ENCODE measurements at regions not wholly inside any gene's neighbourhood (a gene's known extent, or its start where the extent isn't known, plus 50 kb on each side); places are given as distances from the start of the nearest gene placed in this dataset.

DNA sequence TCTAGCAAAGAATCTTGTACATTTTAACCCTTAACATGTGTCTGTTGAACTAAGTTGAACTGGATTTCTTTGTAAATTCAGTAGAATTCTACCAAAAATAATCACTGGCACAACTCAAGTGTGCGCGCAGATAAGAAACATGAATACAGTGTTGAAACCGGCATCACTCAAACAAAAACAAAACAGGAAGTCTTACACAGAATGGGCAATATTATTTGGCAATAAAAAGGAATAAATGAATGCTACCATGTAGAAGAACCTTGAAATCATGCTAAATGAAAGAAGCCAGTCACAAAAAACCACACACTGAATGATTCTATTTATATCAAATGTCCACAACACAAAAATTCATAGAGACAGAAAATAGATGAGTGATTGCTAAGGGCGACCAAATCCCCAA lies 102.9 kb upstream of the ZFHX3 start:
- in situ Hi-C loops (cut with MboI; ENCODE audit: low sequenced_read_pairs), result no loop called here

- in situ Hi-C loops (cut with MboI; ENCODE audit: low sequenced_read_pairs), result no loop called here
These were observed 101.4 kb upstream of the ZFHX3 start for GRCh38 chr16:73149334-73149733.

DNA sequence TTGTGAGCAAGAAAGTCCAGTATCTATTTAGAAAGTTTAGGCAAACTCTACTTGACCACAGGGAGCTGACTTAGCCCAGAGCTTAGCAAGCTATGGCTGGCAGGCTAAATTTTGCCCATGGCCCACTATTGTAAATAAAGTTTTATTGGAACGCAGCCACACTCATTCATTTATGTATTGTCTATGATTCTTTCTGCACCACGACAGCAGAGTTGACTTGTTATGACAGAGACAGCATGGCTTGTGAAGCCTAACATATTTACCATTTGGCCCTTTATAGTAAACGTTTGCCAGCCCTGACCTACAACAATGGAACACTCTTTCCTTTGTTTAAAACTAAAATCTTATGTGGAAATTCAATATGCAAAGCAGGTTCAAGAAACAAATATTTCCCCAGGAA lies 100.0 kb upstream of the ZFHX3 start:
- in situ Hi-C loops (cut with MboI; ENCODE audit: low sequenced_read_pairs), result no loop called here

GRCh38 chr16:73145166-73145880 lies 97.4 kb upstream of the ZFHX3 start:
- in situ Hi-C loops (cut with MboI; ENCODE audit: low sequenced_read_pairs), result no loop called here

GRCh38 chr16:73143576-73144422 lies 95.9 kb upstream of the ZFHX3 start:
- in situ Hi-C loops (cut with MboI; ENCODE audit: low sequenced_read_pairs), result no loop called here

DNA sequence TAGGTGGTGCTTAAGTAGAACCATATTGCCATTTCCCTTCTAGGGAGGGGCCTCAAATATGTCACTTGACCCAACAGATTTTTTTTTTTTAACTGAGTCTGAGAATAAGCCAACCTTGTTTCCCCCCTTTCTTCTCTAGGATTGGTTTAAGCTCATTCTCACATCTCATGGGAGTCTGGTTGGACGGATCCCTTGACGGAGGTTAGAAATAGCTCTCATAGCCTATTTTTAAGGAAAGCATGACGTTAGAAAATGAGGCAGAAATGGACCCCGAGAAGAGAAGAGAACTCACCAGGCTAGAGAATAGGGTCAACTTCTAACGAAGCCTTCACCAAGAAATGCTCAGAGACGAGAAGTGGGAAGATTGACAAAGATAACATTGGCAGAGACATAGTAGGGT lies 95.1 kb upstream of the ZFHX3 start:
- in situ Hi-C loops (cut with MboI; ENCODE audit: low sequenced_read_pairs), result no loop called here

- in situ Hi-C loops (cut with MboI; ENCODE audit: low sequenced_read_pairs), result no loop called here
These were observed 94.3 kb upstream of the ZFHX3 start for GRCh38 chr16:73142053-73142854.

- in situ Hi-C loops (cut with MboI; ENCODE audit: low sequenced_read_pairs), result no loop called here
These were observed 93.0 kb upstream of the ZFHX3 start for GRCh38 chr16:73140929-73141328.

DNA sequence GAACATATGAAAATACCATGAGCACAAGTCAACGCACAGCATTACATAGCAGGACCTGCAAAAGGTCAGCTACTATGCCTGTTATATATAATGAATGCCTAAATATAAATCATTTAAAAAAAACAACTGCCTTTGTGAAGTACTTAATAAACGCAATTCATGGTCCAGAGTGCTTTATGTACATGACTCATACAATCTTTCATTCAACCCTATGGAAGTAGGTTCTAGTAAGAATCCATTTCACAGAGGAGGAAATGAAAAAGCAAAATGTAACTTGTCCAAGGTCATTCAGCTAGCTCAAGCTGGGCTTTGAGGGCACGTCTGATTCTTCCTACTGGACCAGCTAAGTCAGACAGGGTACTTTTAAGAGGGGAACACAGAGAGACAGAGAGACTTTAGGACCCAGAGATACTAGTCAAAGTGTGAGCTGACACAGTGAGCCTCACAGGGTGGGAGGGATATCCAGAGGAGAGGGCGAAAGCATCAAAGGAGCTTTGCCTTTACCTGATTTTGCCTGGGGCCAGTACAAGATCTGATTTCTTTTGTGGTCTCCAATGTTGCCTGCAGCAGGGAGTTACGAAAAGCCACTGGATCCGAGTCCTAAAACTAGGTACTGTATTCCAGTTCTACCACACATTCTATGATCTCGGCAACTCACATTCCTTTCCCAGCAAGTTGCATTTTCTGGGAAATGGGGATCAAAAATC lies 83.4 kb upstream of the ZFHX3 start:
- in situ Hi-C loops (cut with MboI; ENCODE audit: low sequenced_read_pairs), result no loop called here

- in situ Hi-C loops (cut with MboI; ENCODE audit: low sequenced_read_pairs), result no loop called here
These were observed 81.5 kb upstream of the ZFHX3 start for GRCh38 chr16:73129455-73129854.

DNA sequence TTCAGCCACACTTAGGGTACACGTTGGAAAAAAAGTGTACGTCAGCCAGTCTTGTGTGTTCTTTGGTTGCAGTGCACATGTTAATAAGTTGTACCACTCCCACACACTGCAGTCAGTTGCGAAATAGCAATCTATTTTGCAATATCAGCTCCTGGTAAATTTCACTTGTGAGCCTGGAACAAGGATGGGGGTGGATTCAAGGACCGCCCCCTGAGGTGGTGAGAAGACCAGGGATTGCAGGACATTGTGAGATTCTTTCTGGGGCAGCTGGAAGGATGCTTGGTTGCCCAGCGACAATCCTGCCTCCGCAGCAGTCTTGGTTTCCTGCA lies 78.6 kb upstream of the ZFHX3 start:
- in situ Hi-C loops (cut with MboI; ENCODE audit: low sequenced_read_pairs), result no loop called here

DNA sequence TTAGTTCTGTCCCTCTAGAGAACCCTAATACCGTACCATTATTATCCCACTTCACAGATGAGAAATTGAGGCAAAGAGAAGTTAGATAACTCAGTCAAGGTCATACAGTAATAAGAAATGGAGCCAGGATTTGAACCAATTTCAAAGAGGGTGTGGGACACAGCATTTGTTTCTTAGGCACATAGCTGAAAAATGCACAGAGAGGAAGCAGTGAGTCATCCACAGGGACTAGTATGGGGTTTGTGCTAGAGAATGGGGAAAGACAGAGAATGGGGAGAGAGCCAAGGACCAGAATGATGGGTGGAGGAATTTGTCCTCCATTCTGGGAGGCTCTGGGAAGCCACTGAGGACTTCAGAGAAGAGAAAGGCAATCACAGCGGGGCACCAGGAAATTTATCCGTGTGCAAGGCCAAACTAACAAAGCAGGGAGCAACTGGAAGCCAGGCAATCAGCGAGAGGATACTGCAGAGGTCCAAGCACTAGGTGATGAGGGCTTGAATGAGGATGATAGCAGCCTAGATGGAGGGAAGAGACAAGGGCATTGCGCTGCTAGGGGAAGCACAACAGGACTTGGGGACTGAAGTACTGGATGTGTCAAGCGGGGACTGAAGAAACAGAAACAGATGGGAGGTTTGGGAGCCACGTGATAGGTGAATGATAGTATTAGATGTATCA lies 78.1 kb upstream of the ZFHX3 start:
- in situ Hi-C loops (cut with MboI; ENCODE audit: low sequenced_read_pairs), result no loop called here

DNA sequence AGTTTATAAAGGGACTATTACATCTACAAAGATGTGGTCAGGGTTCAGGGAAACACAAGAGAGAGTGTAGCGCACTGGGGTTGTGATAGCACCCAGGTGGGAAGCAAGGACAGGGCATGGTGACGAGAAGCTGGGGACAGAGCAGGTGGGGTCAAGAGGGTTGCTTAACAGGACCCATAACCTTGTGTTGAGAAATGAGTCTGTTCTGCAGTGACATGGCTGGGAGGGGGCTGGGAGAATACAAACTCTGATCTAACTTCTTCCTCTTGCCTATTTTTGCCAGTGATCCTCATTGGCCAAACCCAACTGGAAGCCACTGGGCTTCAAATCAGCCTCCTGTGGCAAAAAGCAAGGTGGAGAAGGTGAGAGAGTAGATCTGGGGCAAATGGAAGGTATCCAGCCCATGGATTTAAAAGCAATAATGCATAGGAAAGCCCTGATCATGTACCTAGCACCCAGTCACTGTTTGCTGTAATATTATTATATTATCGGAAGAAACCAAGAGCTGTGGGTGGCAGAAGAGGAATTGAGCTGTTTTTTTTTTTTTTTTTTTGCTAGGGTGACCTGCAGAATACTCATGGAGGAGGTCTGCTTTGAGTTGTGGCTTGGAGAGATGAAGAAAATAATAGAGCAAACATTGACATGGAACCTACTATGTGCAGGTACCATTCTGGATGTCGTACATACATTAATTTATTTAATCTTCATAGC lies 76.9 kb upstream of the ZFHX3 start:
- in situ Hi-C loops (cut with MboI; ENCODE audit: low sequenced_read_pairs), result no loop called here

GRCh38 chr16:73124097-73124652 lies 76.2 kb upstream of the ZFHX3 start:
- in situ Hi-C loops (cut with MboI; ENCODE audit: low sequenced_read_pairs), result no loop called here

GRCh38 chr16:73122604-73123391 lies 74.9 kb upstream of the ZFHX3 start:
- in situ Hi-C loops (cut with MboI; ENCODE audit: low sequenced_read_pairs), result no loop called here

DNA sequence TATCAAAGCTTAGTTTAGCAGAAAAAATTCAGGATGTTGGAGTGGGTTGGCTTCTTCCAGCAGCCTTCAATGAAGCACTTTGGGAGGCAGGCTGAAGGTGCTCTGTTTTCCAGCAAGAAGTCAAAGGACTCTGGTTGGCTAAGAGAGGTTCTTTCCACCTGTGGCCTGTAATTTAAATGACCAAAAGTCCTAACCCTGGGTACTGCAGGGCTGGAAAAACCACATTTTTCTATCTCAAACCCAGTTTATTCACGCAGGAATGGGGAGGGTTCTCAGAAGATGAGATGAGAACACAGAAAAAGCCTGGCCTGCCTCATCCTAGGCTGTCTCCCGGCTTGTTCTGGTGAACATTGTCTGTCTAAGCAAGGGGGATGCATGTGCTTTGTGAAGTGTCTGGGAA lies 68.6 kb upstream of the ZFHX3 start:
- in situ Hi-C loops (cut with MboI; ENCODE audit: low sequenced_read_pairs), result no loop called here

GRCh38 chr16:73113336-73113735 lies 65.4 kb upstream of the ZFHX3 start:
- in situ Hi-C loops (cut with MboI; ENCODE audit: low sequenced_read_pairs), result no loop called here

GRCh38 chr16:73108195-73108963 lies 60.5 kb upstream of the ZFHX3 start:
- in situ Hi-C loops (cut with MboI; ENCODE audit: low sequenced_read_pairs), result no loop called here

All from HL-60/S4 treated with retinoic acid at 250 ng/mL for 4 days and 3 days (cell line).